DND-41 (cell line): ENCODE measurements at regions not wholly inside any gene's neighbourhood (a gene's known extent, or its start where the extent isn't known, plus 50 kb on each side); places are given as distances from the start of the nearest gene placed in this dataset.

Experiments
- ATAC-seq: fragments of 200-7000 bp; cut with Tn5 transposase; 3 replicates; pipeline ENCODE4 v1.9.1; 2021; ENCODE audit warnings: low read depth; ENCODE audit not compliant: insufficient read depth
- DNase-seq: peaks from one replicate; pipeline ENCODE4 v3.0.0-alpha.2; 2020
- H2AFZ ChIP-seq: 2 replicates; pipeline ENCODE4 v1.6.0; 2012; ENCODE audit warnings: low read depth, low read length
- H3K27ac ChIP-seq: 2 replicates; pipeline ENCODE4 v1.5.1; 2012; ENCODE audit warnings: low read length, inconsistent platforms
- H3K27me3 ChIP-seq: fragments of 200-600 bp; sonication (generic); 2 replicates; pipeline ENCODE4 v1.6.0; 2012; ENCODE audit warnings: low read length, mild to moderate bottlenecking, inconsistent platforms; ENCODE audit not compliant: insufficient read depth, poor library complexity
- H3K36me3 ChIP-seq: 2 replicates; pipeline ENCODE4 v1.5.1; 2012; ENCODE audit warnings: low read length, inconsistent platforms; ENCODE audit not compliant: insufficient read depth
- H3K4me1 ChIP-seq: 2 replicates; pipeline ENCODE4 v1.5.1; 2012; ENCODE audit warnings: mild to moderate bottlenecking, low read length; ENCODE audit not compliant: insufficient read depth
- H3K4me2 ChIP-seq: 2 replicates; pipeline ENCODE4 v1.6.0; 2012; ENCODE audit warnings: mild to moderate bottlenecking, moderate library complexity, low read length, inconsistent platforms; ENCODE audit not compliant: insufficient read depth
- H3K4me3 ChIP-seq, 2 experiments: fragments of 200-600 bp in 1 of 2; shearing (Covaris generic) in 1 of 2; 2 replicates each; pipeline ENCODE4 v1.5.1; 2012 to 2016; ENCODE audit warnings: inconsistent platforms in 2 of 2, low read length in 2 of 2, mild to moderate bottlenecking in 2 of 2, low read depth in 1 of 2, moderate library complexity in 1 of 2
- H3K79me2 ChIP-seq: 2 replicates; pipeline ENCODE4 v1.6.0; 2012; ENCODE audit warnings: low read length, inconsistent platforms; ENCODE audit not compliant: insufficient read depth
- H3K9ac ChIP-seq: 2 replicates; pipeline ENCODE4 v1.6.0; 2012; ENCODE audit warnings: low read depth, mild to moderate bottlenecking, inconsistent platforms, low read length, moderate library complexity
- H3K9me3 ChIP-seq: 2 replicates; pipeline ENCODE4 v1.5.1; 2012; ENCODE audit warnings: low read length, moderate library complexity, mild to moderate bottlenecking, inconsistent platforms; ENCODE audit not compliant: insufficient read depth, severe bottlenecking
- H4K20me1 ChIP-seq: 2 replicates; pipeline ENCODE4 v1.6.0; 2012; ENCODE audit warnings: low read length; ENCODE audit not compliant: insufficient read depth
- CTCF ChIP-seq: IDR thresholded peaks from 2 replicates; pipeline ENCODE4 v1.5.1; 2012; ENCODE audit warnings: borderline replicate concordance, low read length, moderate library complexity, mild to moderate bottlenecking; ENCODE audit not compliant: poor library complexity, severe bottlenecking; ENCODE audit errors: extremely low read depth
- EZH2 ChIP-seq: IDR thresholded peaks from 3 replicates; pipeline ENCODE4 v1.6.1; 2012; ENCODE audit warnings: borderline replicate concordance, low read depth, mild to moderate bottlenecking, moderate library complexity, low read length, inconsistent platforms; ENCODE audit not compliant: severe bottlenecking

DNA sequence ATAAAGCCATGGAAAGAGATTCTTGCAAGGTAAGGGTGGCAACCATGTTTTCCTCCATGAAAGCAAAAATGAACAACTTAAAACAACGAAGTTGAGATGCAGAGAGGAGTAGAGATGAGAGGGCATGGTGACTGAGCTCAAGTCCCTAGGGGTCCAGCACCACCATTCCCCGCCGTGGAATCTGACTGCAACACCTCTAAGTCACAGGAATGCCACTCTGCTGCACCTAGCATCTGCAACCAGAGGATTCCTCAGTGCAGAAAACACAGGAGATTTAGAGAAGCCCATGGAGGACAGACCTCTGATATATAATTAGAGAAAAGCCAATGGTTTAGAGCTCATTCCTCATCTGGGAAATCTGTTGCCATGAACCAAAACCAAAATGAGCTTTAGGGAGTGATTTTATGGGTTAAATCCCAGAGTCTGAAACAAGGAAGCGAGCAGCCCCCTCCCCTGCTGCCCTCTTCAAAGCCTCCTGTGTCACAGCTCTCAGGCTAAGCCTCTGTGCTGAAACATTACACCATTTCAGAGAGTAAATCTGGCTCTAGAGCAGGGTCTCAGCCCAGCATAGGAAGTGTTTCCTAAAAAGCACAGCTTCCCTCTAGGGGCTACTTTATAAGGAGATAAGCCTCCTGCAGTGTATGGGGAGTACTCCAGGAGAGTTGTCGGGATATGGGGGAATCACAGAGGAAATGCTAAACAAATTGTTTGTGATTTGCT lies 1043.6 kb downstream of the UQCRFS1 start:
- Histone ChIP-seq H3K9ac (no peak overlapping the region), H3K4me1 (no peaks in the 10 kb centered on the region), H2AFZ (no peak overlapping the region), H4K20me1 (no peaks in the 10 kb centered on the region), H3K79me2 (no peaks in the 10 kb centered on the region), H3K4me3 (no peak overlapping the region), H3K27ac (no peak overlapping the region), H3K27me3 (no peaks in the 10 kb centered on the region), H3K36me3 (no peaks in the 10 kb centered on the region), H3K4me2 (no peak overlapping the region), H3K9me3 (no peaks in the 10 kb centered on the region)
- ATAC-seq (no peak), DNase-seq (no peak)
- no peak for TF ChIP-seq CTCF
- no peak for TF ChIP-seq EZH2

DNA sequence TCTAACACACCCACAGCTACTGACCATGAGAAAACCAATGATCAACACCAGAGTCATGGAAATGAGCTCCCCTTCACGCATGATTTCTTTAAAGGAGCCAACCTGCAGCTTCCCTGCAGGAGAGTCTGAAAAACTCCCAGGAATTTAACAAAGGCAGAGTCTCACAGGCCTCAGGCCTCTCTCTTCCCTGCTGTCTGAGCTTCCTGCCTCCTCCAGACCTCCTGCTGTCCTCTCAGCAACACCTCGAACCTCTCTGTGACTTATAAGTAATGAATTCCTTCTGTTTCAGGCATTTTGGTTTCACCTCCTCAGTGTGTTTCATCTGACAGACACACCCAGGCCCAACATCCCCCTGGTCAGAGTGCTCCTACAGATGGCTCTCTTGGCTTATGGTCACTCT lies 1044.4 kb downstream of the UQCRFS1 start:
- Histone ChIP-seq H3K36me3 (no peaks in the 10 kb centered on the region), H3K9me3 (no peaks in the 10 kb centered on the region), H3K27ac (no peak overlapping the region), H4K20me1 (no peaks in the 10 kb centered on the region), H3K9ac (no peak overlapping the region), H3K4me3 (no peak overlapping the region), H3K4me2 (no peak overlapping the region), H3K79me2 (no peaks in the 10 kb centered on the region), H3K27me3 (no peaks in the 10 kb centered on the region), H3K4me1 (no peaks in the 10 kb centered on the region), H2AFZ (no peak overlapping the region)
- no peak for ATAC-seq
- no peak for TF ChIP-seq CTCF
- no peak for TF ChIP-seq EZH2
- DNase-seq = no peak

DNA sequence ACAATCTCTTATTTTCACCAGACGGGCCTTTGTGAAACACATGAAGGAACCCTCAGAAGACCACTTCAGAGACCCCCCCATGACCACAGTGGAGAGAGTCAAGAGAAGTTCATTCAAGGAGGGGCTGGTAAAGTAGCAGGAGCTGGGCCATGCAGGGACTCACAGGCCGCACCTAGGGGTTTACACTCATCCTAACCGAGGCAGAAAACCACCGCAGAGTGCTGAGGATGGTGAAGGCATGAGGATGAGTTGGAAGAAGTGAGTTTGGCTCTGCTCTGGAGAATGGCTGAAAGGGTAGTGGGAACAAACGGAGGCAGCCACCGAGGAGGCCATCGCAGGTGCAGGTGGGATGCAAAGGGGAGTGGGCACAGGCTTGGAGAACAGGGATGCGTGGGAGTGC lies 1046.9 kb downstream of the UQCRFS1 start:
- H3K9me3 ChIP-seq = no peaks in the 10 kb centered on the region
- H3K4me3 ChIP-seq = no peak overlapping the region
- H2AFZ ChIP-seq = no peak overlapping the region
- ATAC-seq (no peak), DNase-seq (no peak)
- H3K4me1 ChIP-seq = no peaks in the 10 kb centered on the region
- TF ChIP-seq EZH2 (no peak), CTCF (no peak)
- H3K36me3 ChIP-seq = no peaks in the 10 kb centered on the region
- no peaks in the 10 kb centered on the region for H3K79me2 ChIP-seq
- no peaks in the 10 kb centered on the region for H4K20me1 ChIP-seq
- H3K4me2 ChIP-seq = no peak overlapping the region
- no peak overlapping the region for H3K9ac ChIP-seq
- no peaks in the 10 kb centered on the region for H3K27me3 ChIP-seq
- no peak overlapping the region for H3K27ac ChIP-seq

GRCh38 chr19:28164214-28164613 lies 1048.7 kb downstream of the UQCRFS1 start:
- no peaks in the 10 kb centered on the region for H3K79me2 ChIP-seq
- H3K36me3 ChIP-seq = no peaks in the 10 kb centered on the region
- H2AFZ ChIP-seq = no peak overlapping the region
- H3K4me2 ChIP-seq = no peak overlapping the region
- no peak overlapping the region for H3K4me3 ChIP-seq
- H3K9ac ChIP-seq = no peak overlapping the region
- DNase-seq (no peak), ATAC-seq (no peak)
- no peak for TF ChIP-seq CTCF
- no peak for TF ChIP-seq EZH2
- H3K27ac ChIP-seq = no peak overlapping the region
- no peaks in the 10 kb centered on the region for H4K20me1 ChIP-seq
- H3K9me3 ChIP-seq = no peaks in the 10 kb centered on the region
- no peaks in the 10 kb centered on the region for H3K27me3 ChIP-seq
- H3K4me1 ChIP-seq = no peaks in the 10 kb centered on the region
